LoVo (cell line): ENCODE measurements at regions not wholly inside any gene's neighbourhood (a gene's known extent, or its start where the extent isn't known, plus 50 kb on each side); places are given as distances from the start of the nearest gene placed in this dataset.

Experiments
- DNase-seq: peaks from one replicate; pipeline ENCODE4 v3.0.0-alpha.2; 2016; ENCODE audit warnings: low spot score

- DNase-seq: no peak
Measured at GRCh38 chr5:105817416-105817815, 1853.3 kb downstream of the EFNA5 start.

GRCh38 chr5:105816961-105817360 is 1853.8 kb downstream of the EFNA5 start:
- DNase-seq: no peak

- DNase-seq: no peak
Measured at GRCh38 chr5:105812304-105812703, 1858.4 kb downstream of the EFNA5 start.

- DNase-seq: no peak
Measured at GRCh38 chr5:105807951-105808350, 1862.8 kb downstream of the EFNA5 start.

GRCh38 chr5:105807290-105807689 is 1863.4 kb downstream of the EFNA5 start:
- no peak for DNase-seq

- DNase-seq: no peak
Measured at GRCh38 chr5:105806596-105806995, 1864.1 kb downstream of the EFNA5 start.

- no peak for DNase-seq
Measured at GRCh38 chr5:105803431-105803830, 1867.3 kb downstream of the EFNA5 start.

- DNase-seq: no peak
Measured at GRCh38 chr5:105794578-105794977, 1876.2 kb downstream of the EFNA5 start.

- no peak for DNase-seq
Measured at GRCh38 chr5:105789246-105789645, 1881.5 kb downstream of the EFNA5 start.

GRCh38 chr5:105783811-105784210 is 1886.9 kb downstream of the EFNA5 start:
- no peak for DNase-seq

- no peak for DNase-seq
Measured at GRCh38 chr5:105782501-105782900, 1888.2 kb downstream of the EFNA5 start.

- no peak for DNase-seq
Measured at GRCh38 chr5:105773241-105773640, 1897.5 kb downstream of the EFNA5 start.

- DNase-seq: no peak
Measured at GRCh38 chr5:105767267-105767666, 1903.5 kb downstream of the EFNA5 start.

- DNase-seq: no peak
Measured at GRCh38 chr5:105762728-105763127, 1908.0 kb downstream of the EFNA5 start.

- DNase-seq: no peak
Measured at GRCh38 chr5:105754056-105754455, 1916.7 kb downstream of the EFNA5 start.

- DNase-seq: no peak
Measured at GRCh38 chr5:105752801-105753200, 1917.9 kb downstream of the EFNA5 start.

- no peak for DNase-seq
Measured at GRCh38 chr5:105751908-105752307, 1918.8 kb downstream of the EFNA5 start.

- DNase-seq: no peak
Measured at GRCh38 chr5:105745111-105745510, 1925.6 kb downstream of the EFNA5 start.

GRCh38 chr5:105740242-105740641 is 1930.5 kb downstream of the EFNA5 start:
- DNase-seq: no peak

- no peak for DNase-seq
Measured at GRCh38 chr5:105739732-105740131, 1931.0 kb downstream of the EFNA5 start.

GRCh38 chr5:105735704-105736103 is 1935.0 kb downstream of the EFNA5 start:
- DNase-seq: no peak

GRCh38 chr5:105730982-105731381 is 1939.8 kb downstream of the EFNA5 start:
- DNase-seq: no peak

- DNase-seq: no peak
Measured at GRCh38 chr5:105726093-105726492, 1944.6 kb downstream of the EFNA5 start.

- DNase-seq: no peak
Measured at GRCh38 chr5:105708442-105708841, 1962.3 kb downstream of the EFNA5 start.

- no peak for DNase-seq
Measured at GRCh38 chr5:105702323-105702722, 1968.4 kb downstream of the EFNA5 start.
